ENCODE measurements at regions not wholly inside any gene's neighbourhood (a gene's known extent, or its start where the extent isn't known, plus 50 kb on each side); places are given as distances from the start of the nearest gene placed in this dataset.

GRCh38 chr4:15299627-15300026 is 128.2 kb upstream of the C1QTNF7 start:
- H3K9me3 ChIP-seq: no peaks in the 10 kb centered on the region
- no peak for DNase-seq
- H3K27me3 ChIP-seq: peaks cover 6% of the 10 kb centered on the region; the same call in 1 of the 2 replicates
- TF ChIP-seq, protein P1, sequence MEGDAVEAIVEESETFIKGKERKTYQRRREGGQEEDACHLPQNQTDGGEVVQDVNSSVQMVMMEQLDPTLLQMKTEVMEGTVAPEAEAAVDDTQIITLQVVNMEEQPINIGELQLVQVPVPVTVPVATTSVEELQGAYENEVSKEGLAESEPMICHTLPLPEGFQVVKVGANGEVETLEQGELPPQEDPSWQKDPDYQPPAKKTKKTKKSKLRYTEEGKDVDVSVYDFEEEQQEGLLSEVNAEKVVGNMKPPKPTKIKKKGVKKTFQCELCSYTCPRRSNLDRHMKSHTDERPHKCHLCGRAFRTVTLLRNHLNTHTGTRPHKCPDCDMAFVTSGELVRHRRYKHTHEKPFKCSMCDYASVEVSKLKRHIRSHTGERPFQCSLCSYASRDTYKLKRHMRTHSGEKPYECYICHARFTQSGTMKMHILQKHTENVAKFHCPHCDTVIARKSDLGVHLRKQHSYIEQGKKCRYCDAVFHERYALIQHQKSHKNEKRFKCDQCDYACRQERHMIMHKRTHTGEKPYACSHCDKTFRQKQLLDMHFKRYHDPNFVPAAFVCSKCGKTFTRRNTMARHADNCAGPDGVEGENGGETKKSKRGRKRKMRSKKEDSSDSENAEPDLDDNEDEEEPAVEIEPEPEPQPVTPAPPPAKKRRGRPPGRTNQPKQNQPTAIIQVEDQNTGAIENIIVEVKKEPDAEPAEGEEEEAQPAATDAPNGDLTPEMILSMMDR (IDR thresholded peaks at IDR 0.05; ENCODE audit: low read depth, low read length): no peak
- H3K4me1 ChIP-seq: peaks cover 5% of the 10 kb centered on the region; the same call in 1 of the 2 replicates
- H3K36me3 ChIP-seq: no peaks in the 10 kb centered on the region
- H3K4me3 ChIP-seq (ENCODE audit: low read depth, low read length): no peak overlapping the region

GRCh38 chr4:15303052-15303641 is 124.7 kb upstream of the C1QTNF7 start:
- DNase-seq: no peak
- Histone ChIP-seq H3K4me1 (no peaks in the 10 kb centered on the region), H3K36me3 (no peaks in the 10 kb centered on the region), H3K27me3 (peaks cover 6% of the 10 kb centered on the region; the same call in 1 of the 2 replicates), H3K4me3 (ENCODE audit: low read depth, low read length) (no peak overlapping the region), H3K9me3 (no peaks in the 10 kb centered on the region)
- TF ChIP-seq, protein P1 (IDR thresholded peaks at IDR 0.05; ENCODE audit: low read depth, low read length): no peak

DNA sequence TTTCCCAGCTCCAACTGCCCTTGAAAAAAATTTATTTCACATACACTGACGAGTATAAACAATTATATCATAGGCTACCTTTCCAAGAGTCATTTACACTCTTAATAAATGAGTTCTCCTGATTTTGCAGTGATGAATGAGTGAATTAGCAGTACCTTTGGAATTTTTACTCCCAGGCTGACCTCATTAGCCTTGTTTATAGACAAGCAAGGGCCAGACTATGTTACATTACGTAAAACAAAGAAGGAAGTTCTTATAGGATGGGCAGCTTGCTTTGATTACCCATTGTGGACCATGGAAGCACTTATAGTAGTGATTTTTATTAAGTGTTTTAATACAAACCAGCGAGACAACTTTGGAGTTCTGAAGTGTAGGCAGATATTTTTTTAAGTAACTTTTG is 112.9 kb upstream of the C1QTNF7 start:
- TF ChIP-seq, protein P1 (IDR thresholded peaks at IDR 0.05; ENCODE audit: low read depth, low read length): no peak
- Histone ChIP-seq H3K36me3 (no peaks in the 10 kb centered on the region), H3K27me3 (no peaks in the 10 kb centered on the region), H3K9me3 (no peaks in the 10 kb centered on the region), H3K4me3 (ENCODE audit: low read depth, low read length) (no peak overlapping the region), H3K4me1 (no peaks in the 10 kb centered on the region)
- no peak for DNase-seq

GRCh38 chr4:15317246-15317645 is 110.6 kb upstream of the C1QTNF7 start:
- no peak for DNase-seq
- H3K9me3 ChIP-seq: no peaks in the 10 kb centered on the region
- H3K36me3 ChIP-seq: no peaks in the 10 kb centered on the region
- no peak overlapping the region for H3K4me3 ChIP-seq (ENCODE audit: low read depth, low read length)
- TF ChIP-seq, protein P1 (IDR thresholded peaks at IDR 0.05; ENCODE audit: low read depth, low read length): no peak
- no peaks in the 10 kb centered on the region for H3K4me1 ChIP-seq
- no peaks in the 10 kb centered on the region for H3K27me3 ChIP-seq

GRCh38 chr4:15318621-15319348 is 109.0 kb upstream of the C1QTNF7 start:
- H3K9me3 ChIP-seq: no peaks in the 10 kb centered on the region
- no peaks in the 10 kb centered on the region for H3K36me3 ChIP-seq
- TF ChIP-seq, protein P1 (IDR thresholded peaks at IDR 0.05; ENCODE audit: low read depth, low read length): no peak
- no peak for DNase-seq
- no peaks in the 10 kb centered on the region for H3K27me3 ChIP-seq
- H3K4me3 ChIP-seq (ENCODE audit: low read depth, low read length): no peak overlapping the region
- H3K4me1 ChIP-seq: no peaks in the 10 kb centered on the region

DNA sequence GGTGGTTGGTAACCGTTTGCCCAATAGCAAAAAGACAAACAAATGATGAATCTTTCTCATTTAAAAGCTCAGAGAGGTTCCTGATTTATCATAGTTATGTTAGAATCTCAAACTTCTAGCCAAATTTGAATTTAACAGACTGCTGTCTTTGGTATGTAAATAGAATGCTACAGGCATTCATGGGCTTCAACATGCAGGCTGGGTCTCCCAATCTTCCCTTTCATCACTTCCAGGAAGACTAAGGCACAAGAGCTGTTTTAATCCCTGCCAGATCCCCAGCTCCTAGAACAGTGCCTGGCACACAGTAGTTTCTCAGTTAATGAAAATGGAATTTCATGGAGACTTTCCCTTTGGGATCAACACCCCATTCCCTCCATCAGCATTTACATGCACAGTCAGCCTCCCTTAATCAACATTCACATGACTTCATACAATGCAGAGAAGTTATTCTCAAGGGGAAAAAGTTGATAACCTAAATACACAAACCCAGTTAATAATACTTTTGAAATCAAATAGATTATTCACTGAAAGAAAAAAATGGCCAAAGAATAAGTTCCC is 107.6 kb upstream of the C1QTNF7 start:
- DNase-seq: no peak
- no peaks in the 10 kb centered on the region for H3K36me3 ChIP-seq

More for the DNA sequence above, 107.6 kb upstream of the C1QTNF7 start:
- Histone ChIP-seq H3K9me3 (no peaks in the 10 kb centered on the region), H3K27me3 (no peaks in the 10 kb centered on the region), H3K4me1 (no peaks in the 10 kb centered on the region), H3K4me3 (ENCODE audit: low read depth, low read length) (no peak overlapping the region)
- TF ChIP-seq, protein P1 (IDR thresholded peaks at IDR 0.05; ENCODE audit: low read depth, low read length): no peak
